Erythroblast (primary cell): ENCODE measurements at regions not wholly inside any gene's neighbourhood (a gene's known extent, or its start where the extent isn't known, plus 50 kb on each side); places are given as distances from the start of the nearest gene placed in this dataset.

Experiments used
- GATA1 ChIP-seq: IDR thresholded peaks from 2 replicates; pipeline ENCODE4 v1.6.1; 2011; ENCODE audit warnings: low read depth, mild to moderate bottlenecking, control low read depth, low read length, moderate library complexity
- POLR2A ChIP-seq: IDR thresholded peaks from 2 replicates; pipeline ENCODE4 v1.6.1; 2011; ENCODE audit warnings: mild to moderate bottlenecking, low read length

DNA sequence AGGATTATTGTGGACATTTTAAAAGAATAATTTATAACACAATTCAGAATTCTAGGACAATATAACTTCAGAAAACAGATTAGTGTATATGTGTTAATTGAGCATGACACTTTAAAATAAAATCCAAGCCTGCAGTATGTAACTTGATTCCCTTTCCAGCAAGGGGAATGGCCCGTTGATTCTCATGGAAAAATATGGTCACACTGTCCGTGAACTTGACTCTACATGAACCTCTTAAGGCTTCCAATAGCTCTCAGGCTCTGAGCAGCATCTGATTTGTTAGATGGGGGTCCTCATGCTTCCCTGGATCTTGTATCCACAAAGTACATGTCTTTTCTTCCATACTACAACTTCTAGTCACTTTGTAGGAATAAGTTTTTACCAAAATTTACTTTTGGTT, 85.5 kb upstream of the AKR1E2 start:
- TF ChIP-seq POLR2A: no peak
- no peak for TF ChIP-seq GATA1
